Neutrophil (primary cell): ENCODE measurements at regions not wholly inside any gene's neighbourhood (a gene's known extent, or its start where the extent isn't known, plus 50 kb on each side); places are given as distances from the start of the nearest gene placed in this dataset.

Experiments
- H3K27ac ChIP-seq: fragments of 200-600 bp; sonication (generic); 2 replicates; pipeline ENCODE4 v1.5.1; 2016; ENCODE audit warnings: mild to moderate bottlenecking, moderate library complexity
- H3K27me3 ChIP-seq: fragments of 200-600 bp; sonication (generic); 2 replicates; pipeline ENCODE4 v1.6.0; 2016; ENCODE audit warnings: mild to moderate bottlenecking
- H3K36me3 ChIP-seq: fragments of 200-600 bp; sonication (generic); 2 replicates; pipeline ENCODE4 v1.5.1; 2017
- H3K4me1 ChIP-seq, 2 experiments: fragments of 200-600 bp in 1 of 2; sonication (generic) in 1 of 2; 1 replicate in 1 of 2; 2 replicates in 1 of 2; pipeline versions ENCODE4 v1.5.1 to v1.6.1; 2013 to 2016; ENCODE audit warnings: low read depth in 1 of 2, low read length in 1 of 2, mild to moderate bottlenecking in 1 of 2, moderate library complexity in 1 of 2; ENCODE audit not compliant: control insufficient read depth in 1 of 2, insufficient read depth in 1 of 2
- H3K4me3 ChIP-seq, 2 experiments: fragments of 200-600 bp in 1 of 2; sonication (generic) in 1 of 2; 1 replicate in 1 of 2; 2 replicates in 1 of 2; pipeline ENCODE4 v1.5.1; 2013 to 2016; ENCODE audit warnings: low read depth in 1 of 2, low read length in 1 of 2, mild to moderate bottlenecking in 1 of 2, moderate library complexity in 1 of 2
- H3K9me3 ChIP-seq: fragments of 200-600 bp; sonication (generic); 2 replicates; pipeline ENCODE4 v1.5.1; 2016
- TF ChIP-seq, protein P1 (sequence below): fragments of 200-600 bp; sonication (generic); IDR thresholded peaks from 2 replicates; pipeline ENCODE4 v1.5.1; 2016; ENCODE audit warnings: antibody characterized with exemption

DNA sequence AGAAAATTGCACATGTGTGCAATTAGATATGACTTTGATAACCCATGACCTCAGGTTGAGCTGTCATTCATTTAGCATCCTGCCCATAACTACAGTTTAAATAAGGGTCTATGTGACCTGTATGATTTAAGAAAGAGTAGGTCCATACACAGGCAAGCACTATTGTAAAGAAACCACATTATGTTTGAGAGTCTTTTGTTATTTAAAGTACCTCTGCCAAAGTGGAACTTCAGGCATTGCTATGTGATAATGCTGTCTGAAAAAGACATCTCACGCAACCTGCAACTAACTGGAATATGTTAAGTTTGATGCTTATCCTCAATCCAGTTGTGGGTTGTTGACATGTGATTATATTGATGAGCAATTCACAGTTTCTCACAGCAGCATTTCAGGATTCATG lies 317.0 kb downstream of the TMEM161B start:
- Histone ChIP-seq H3K4me1 (no peaks in the 10 kb centered on the region), H3K27me3 (no peaks in the 10 kb centered on the region), H3K9me3 (no peaks in the 10 kb centered on the region), H3K36me3 (no peaks in the 10 kb centered on the region), H3K27ac (no peak overlapping the region), H3K4me3 (no peak overlapping the region)
- TF ChIP-seq, protein P1, sequence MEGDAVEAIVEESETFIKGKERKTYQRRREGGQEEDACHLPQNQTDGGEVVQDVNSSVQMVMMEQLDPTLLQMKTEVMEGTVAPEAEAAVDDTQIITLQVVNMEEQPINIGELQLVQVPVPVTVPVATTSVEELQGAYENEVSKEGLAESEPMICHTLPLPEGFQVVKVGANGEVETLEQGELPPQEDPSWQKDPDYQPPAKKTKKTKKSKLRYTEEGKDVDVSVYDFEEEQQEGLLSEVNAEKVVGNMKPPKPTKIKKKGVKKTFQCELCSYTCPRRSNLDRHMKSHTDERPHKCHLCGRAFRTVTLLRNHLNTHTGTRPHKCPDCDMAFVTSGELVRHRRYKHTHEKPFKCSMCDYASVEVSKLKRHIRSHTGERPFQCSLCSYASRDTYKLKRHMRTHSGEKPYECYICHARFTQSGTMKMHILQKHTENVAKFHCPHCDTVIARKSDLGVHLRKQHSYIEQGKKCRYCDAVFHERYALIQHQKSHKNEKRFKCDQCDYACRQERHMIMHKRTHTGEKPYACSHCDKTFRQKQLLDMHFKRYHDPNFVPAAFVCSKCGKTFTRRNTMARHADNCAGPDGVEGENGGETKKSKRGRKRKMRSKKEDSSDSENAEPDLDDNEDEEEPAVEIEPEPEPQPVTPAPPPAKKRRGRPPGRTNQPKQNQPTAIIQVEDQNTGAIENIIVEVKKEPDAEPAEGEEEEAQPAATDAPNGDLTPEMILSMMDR: no peak

DNA sequence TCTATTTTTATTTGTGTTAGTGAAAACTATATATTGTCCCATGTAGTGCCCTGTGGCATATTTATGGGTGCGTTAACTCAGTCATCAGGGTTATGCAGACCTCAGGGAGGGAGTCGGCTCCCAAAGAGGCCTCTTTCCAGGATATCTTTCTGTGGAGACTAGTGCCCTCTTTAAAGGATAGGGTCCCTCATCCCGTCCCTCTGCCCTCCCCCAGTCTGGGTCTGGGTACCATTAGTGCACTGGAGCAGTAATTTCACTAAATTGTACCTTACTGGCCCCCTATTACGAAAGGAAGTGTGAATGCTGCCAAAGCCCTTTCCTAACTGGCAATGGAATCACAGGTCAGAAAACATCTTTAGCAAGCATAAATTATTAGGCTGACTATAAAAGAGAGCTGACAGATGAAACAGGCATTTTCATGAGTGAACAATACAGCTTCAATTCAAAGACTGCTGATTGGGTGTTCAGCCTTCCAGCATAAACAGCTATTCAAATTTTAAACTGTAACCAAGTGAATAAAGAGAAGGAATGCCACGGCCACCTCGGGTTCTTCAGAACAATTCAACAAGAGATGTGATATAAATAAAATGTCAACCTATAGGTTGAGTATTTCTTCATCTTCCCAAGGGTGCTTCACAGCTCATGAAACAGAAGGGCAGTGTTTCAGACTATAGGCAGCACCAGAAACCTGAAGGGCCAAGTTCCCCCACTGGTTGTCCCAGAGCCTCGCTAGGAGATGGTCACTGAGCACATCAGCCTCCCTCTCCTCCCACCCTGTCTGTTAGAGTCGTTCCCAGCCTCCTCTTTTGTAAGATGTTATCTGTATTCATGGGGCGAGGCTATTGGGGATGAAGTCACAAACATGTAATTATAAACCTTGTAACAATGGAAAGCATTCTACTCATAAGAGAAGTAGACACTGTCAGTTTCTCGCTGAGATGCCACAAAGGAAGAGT lies 318.7 kb downstream of the TMEM161B start:
- H3K27me3 ChIP-seq: no peaks in the 10 kb centered on the region
- H3K4me1 ChIP-seq: no peaks in the 10 kb centered on the region
- no peak overlapping the region for H3K4me3 ChIP-seq
- TF ChIP-seq, protein P1: no peak
- no peak overlapping the region for H3K27ac ChIP-seq
- no peaks in the 10 kb centered on the region for H3K36me3 ChIP-seq
- no peaks in the 10 kb centered on the region for H3K9me3 ChIP-seq

DNA sequence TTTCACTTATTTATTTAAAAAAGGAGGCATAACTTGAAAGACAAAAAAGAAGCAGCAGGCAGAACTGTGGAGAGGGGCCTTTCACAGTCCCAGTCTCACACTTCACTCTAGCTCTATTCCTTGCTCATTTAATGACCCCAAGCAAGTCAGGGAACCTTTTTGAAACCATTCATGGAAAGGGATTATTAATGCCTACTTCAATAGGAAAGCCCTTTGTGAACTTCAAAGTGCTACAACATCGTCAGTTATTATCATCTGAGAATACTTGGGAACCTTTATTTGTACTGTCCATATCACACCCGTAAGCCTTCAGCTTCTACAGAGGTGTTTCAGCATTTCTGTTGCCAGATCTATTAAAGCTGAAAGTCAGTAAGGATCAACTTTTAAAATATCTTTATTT lies 320.2 kb downstream of the TMEM161B start:
- Histone ChIP-seq H3K4me1 (no peaks in the 10 kb centered on the region), H3K27ac (no peak overlapping the region), H3K36me3 (no peaks in the 10 kb centered on the region), H3K27me3 (no peaks in the 10 kb centered on the region), H3K9me3 (no peaks in the 10 kb centered on the region), H3K4me3 (no peak overlapping the region)
- TF ChIP-seq, protein P1: no peak

DNA sequence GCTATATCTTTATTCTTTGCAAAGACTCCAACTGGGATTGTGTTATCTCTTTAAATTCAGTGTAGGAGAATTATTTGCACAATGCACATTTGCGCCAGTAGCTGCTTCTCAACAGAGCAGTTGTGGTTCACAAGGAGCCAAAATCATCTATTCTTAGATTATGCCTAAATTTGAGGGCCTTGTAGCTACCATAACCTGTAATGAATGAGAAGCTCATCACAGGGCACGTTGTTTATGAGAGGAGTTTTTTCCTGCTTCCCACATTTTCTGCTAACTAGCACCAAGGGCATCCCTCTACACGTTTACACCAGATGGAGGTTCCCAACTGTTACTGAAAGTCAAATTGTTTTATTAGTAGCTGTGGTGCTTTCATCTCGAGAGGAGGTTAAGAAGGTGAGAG lies 322.4 kb downstream of the TMEM161B start:
- H3K27me3 ChIP-seq: no peaks in the 10 kb centered on the region
- TF ChIP-seq, protein P1: no peak
- H3K36me3 ChIP-seq: no peaks in the 10 kb centered on the region
- H3K9me3 ChIP-seq: no peaks in the 10 kb centered on the region
- no peaks in the 10 kb centered on the region for H3K4me1 ChIP-seq
- H3K27ac ChIP-seq: no peak overlapping the region
- no peak overlapping the region for H3K4me3 ChIP-seq

DNA sequence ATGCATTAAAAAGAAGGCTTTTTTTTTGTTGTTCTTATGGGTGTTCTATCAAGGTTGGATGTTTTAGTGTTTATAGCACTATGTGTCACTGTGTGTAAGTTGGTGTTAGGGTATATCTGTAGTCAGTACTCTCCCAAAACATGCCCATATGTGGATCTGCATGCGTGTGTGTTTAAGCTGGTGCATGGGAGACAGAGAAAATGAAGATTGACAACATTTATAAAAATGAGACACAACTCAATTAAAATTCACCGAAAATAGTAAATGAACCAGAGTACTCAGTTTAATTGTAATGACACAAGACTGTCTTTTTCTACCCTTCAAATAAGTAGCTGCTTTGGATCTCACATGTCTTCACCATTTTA lies 323.4 kb downstream of the TMEM161B start:
- Histone ChIP-seq H3K27me3 (no peaks in the 10 kb centered on the region), H3K36me3 (no peaks in the 10 kb centered on the region), H3K4me1 (no peaks in the 10 kb centered on the region), H3K4me3 (no peak overlapping the region), H3K27ac (no peak overlapping the region), H3K9me3 (no peaks in the 10 kb centered on the region)
- TF ChIP-seq, protein P1: no peak
